Ramos (cell line): ENCODE measurements at regions not wholly inside any gene's neighbourhood (a gene's known extent, or its start where the extent isn't known, plus 50 kb on each side); places are given as distances from the start of the nearest gene placed in this dataset.

Experiments used
- in situ Hi-C: fragments of 300-500 bp; cut with MboI; formaldehyde crosslinking; loops from one replicate; pipeline ENCODE4 v1.14.3; 2022; ENCODE audit warnings: low sequenced_read_pairs; ENCODE audit not compliant: unreplicated experiment

- in situ Hi-C loops: no loop called here
Observed at GRCh38 chr15:85847031-85847430, 52.3 kb upstream of the KLHL25 start.

GRCh38 chr15:85849946-85850345 lies 55.2 kb upstream of the KLHL25 start:
- in situ Hi-C loops: loop anchor here (25.0 kb wide), 1 partner anchor 1762 kb away; no protein-coding TSS in a partner anchor

- in situ Hi-C loops: loop anchor here (25.0 kb wide), 1 partner anchor 1759 kb away; no protein-coding TSS in a partner anchor
Observed at GRCh38 chr15:85852969-85853368, 58.2 kb upstream of the KLHL25 start.

- in situ Hi-C loops: loop anchor here (25.0 kb wide), 1 partner anchor 1758 kb away; no protein-coding TSS in a partner anchor
Observed at GRCh38 chr15:85854345-85855097, 59.8 kb upstream of the KLHL25 start.

- in situ Hi-C loops: loop anchor here (25.0 kb wide), 1 partner anchor 1754 kb away; no protein-coding TSS in a partner anchor
Observed at GRCh38 chr15:85858586-85859375, 64.1 kb upstream of the KLHL25 start.

- in situ Hi-C loops: loop anchor here (10.0 to 25.0 kb wide), 2 partner anchors 885 to 1753 kb away; no protein-coding TSS in a partner anchor
Observed at GRCh38 chr15:85859671-85860070, 64.9 kb upstream of the KLHL25 start.

GRCh38 chr15:85860394-85861161 lies 65.9 kb upstream of the KLHL25 start:
- in situ Hi-C loops: loop anchor here (10.0 to 25.0 kb wide), 2 partner anchors 884 to 1752 kb away; no protein-coding TSS in a partner anchor

- in situ Hi-C loops: loop anchor here (10.0 to 25.0 kb wide), 2 partner anchors 880 to 1747 kb away; no protein-coding TSS in a partner anchor
Observed at GRCh38 chr15:85865070-85865684, 70.5 kb upstream of the KLHL25 start.

GRCh38 chr15:85867250-85867649 lies 72.5 kb upstream of the KLHL25 start:
- in situ Hi-C loops: loop anchor here (10.0 to 25.0 kb wide), 2 partner anchors 878 to 1745 kb away; no protein-coding TSS in a partner anchor

- in situ Hi-C loops: loop anchor here (10.0 to 25.0 kb wide), 2 partner anchors 876 to 1743 kb away; no protein-coding TSS in a partner anchor
Observed at GRCh38 chr15:85869124-85869523, 74.4 kb upstream of the KLHL25 start.

- in situ Hi-C loops: loop anchor here (25.0 kb wide), 1 partner anchor 1742 kb away; no protein-coding TSS in a partner anchor
Observed at GRCh38 chr15:85870216-85871014, 75.7 kb upstream of the KLHL25 start.

GRCh38 chr15:85871545-85871944 lies 76.8 kb upstream of the KLHL25 start:
- in situ Hi-C loops: loop anchor here (25.0 kb wide), 1 partner anchor 1741 kb away; no protein-coding TSS in a partner anchor

GRCh38 chr15:85872125-85872524 lies 77.4 kb upstream of the KLHL25 start:
- in situ Hi-C loops: loop anchor here (25.0 kb wide), 1 partner anchor 1740 kb away; no protein-coding TSS in a partner anchor

GRCh38 chr15:85874236-85874635 lies 79.5 kb upstream of the KLHL25 start:
- in situ Hi-C loops: loop anchor here (25.0 kb wide), 1 partner anchor 1738 kb away; no protein-coding TSS in a partner anchor

GRCh38 chr15:85875756-85876155 lies 81.0 kb upstream of the KLHL25 start:
- in situ Hi-C loops: no loop called here

- in situ Hi-C loops: no loop called here
Observed at GRCh38 chr15:85878828-85879225, 84.1 kb upstream of the KLHL25 start.

GRCh38 chr15:85879334-85880163 lies 84.8 kb upstream of the KLHL25 start:
- in situ Hi-C loops: no loop called here
